HG03060 (cell line): ENCODE measurements at regions not wholly inside any gene's neighbourhood (a gene's known extent, or its start where the extent isn't known, plus 50 kb on each side); places are given as distances from the start of the nearest gene placed in this dataset.
"Not testable (repeated sequence)": the region's sequence is repeated elsewhere in the genome, so short reads cannot be mapped to it uniquely, and the experiment has no call there.

ENCODE experiments used
- ATAC-seq: cut with Tn5 transposase; IDR thresholded peaks from one replicate; pipeline ENCODE4 v1.9.1; 2021; ENCODE audit warnings: low read depth, moderate number of reproducible peaks; ENCODE audit not compliant: unreplicated experiment

DNA sequence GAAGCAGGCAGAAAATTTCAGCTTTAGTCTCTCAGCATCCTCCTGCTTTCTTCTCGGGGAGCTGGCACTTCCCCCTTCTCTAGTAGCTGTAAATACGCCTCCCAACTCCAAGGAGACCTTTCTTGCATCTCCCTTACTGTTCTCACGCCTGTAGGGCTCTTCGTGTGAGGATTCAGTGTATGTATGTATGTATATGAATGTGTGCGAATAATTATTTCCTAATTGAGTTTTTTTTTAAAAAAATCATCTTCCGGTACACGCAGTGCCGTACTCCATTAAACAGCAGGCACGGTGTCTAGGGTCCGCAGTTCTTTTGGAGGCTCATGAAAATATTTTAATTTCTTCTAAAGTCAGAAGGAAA is 85.4 kb downstream of the HFE start:
- ATAC-seq = no peak

DNA sequence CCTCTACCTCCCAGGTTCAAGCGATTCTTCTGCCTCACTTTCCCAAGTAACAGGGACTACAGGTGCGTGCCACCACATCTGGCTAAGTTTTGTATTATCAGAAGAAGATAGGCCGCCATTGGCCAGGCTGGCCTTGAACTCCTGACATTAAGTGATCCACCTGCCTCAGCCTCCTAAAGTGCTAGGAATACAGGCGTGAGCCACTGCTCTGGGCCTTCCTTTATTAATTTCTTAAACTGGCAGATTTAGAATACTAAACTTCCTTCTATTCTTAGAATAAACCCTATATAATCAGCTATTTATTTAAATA is 86.6 kb downstream of the HFE start:
- ATAC-seq = no peak

DNA sequence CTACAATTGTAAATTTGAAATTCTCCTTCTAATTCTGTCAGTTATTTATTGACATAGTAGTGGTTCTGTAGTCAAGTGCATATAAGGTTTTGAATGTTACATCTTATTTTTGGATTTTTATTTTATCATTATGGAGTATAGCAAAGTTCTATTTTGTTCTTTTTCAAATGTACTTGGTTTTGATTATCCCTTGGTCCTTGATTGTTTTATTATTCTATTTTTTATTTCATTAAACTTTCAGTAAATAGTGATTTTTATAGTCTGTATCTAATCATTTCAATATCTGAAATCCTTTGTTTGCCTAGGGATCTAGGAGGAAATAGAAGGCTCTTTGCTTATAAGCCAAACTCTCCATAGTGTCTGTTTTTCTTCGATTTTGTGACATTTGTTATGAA is 87.8 kb downstream of the HFE start:
- no peak for ATAC-seq

DNA sequence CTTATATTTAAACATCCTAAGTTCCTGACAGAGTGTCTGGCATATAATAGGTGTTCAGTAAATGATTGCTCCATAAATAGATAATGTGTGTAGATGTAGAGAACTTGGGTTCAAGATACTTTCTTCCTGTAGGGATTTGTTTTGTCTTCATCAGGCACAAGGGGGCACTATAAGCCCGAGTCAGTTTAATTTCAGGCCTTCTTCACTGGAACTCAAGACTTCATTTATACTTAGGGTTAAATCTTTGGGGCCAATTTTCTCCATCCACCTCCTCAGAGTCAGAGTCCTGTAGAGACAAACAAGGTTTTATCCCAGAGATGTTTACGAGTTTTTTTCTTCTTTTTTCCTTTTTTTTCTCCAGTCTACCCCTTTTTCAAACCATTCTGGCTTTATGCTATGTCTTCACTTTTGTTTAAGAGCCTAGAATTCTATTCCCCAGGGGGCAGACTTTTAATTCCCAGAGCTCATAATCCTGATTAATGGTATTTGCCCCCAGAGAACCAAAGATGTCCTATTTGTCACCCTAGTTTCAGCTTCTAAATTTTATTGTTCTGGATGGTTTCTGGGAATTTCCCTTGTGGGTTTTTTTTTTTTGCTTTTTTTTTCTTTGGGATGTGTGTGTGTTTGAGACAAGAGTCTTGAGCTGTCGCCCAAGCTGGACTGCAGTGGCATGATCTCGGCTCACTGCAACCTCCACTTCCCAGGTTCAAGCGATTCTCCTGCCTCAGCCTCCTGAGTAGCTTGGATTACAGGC is 88.4 kb downstream of the HFE start:
- no peak for ATAC-seq

DNA sequence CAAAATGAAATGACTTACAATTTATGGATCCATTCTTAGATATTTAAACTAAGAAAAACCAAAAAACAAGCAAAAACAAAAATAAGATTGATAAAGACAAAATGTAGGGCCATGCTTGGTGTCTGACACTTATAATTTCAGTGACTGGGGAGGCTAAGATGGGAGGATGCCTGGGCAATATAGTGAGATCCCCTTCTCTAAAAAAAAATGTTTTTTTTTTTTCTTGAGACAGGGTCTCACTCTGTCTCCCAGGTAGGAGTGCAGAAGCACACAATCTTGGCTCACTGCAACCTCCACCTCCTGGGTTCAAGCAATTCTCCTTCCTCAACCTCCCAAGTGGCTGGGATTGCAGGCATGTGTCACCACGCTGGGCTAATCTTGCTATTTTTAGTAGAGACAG is 92.4 kb downstream of the HFE start:
- ATAC-seq = no peak

DNA sequence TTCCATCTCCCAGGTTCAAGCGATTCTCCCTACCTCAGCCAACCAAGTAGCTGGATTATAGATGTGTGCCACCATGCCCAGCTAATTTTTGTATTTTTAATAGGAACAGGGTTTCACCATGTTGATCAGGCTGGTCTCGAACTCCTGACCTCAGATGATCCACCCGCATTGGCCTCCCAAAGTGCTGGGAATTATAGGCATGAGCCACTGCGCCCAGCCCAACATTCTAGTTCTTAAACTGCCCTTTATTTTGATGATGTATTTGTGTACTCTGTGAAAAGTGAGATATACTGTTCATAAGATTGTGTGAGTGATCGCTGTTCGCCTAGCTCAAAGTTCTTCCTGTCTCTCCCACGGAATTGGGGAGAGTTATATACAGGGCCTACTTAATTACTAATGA is 93.1 kb downstream of the HFE start:
- ATAC-seq = no peak

DNA sequence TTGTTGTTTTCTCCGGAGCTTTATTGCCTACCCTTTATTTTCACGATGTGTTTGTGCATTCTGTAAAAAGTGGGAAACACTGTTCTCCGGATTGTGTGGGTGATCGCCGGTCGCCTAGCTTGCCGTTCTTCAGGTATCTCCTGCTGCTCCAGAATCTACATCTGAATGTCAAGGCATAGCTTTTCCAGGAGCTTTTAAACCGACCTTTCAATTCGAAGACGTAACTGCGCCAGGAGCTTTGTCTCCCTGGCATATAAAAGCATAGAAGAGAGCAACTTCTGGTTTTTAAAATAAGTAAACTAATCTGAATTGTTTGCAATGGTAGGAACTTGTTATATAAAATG is 96.0 kb downstream of the HFE start:
- ATAC-seq = no peak

DNA sequence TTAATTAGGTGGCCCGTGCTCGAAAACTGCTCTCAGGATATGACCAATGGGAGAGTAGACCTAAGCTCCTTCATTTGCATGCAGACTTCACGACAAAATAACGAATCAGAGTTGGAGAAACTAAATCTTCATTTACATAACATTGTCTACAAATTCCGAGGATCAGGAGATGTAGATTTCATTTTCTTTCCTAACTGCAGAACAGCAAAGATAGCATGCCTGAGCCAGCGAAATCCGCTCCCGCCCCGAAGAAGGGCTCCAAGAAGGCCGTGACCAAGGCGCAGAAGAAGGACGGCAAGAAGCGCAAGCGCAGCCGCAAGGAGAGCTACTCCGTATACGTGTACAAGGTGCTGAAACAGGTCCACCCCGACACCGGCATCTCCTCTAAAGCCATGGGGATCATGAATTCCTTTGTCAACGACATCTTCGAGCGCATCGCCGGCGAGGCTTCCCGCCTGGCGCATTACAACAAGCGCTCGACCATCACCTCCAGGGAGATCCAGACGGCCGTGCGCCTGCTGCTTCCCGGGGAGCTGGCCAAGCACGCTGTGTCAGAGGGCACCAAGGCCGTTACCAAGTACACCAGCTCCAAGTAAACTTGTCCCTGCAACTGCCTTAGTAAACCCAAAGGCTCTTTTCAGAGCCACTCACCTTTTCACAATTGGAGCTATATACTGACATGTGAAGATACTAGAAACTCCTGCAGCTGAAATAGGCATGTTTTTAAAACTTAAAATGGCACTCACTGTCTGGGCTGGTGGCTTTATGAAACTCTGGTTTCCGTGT is 96.5 kb downstream of the HFE start:
- ATAC-seq = peak; percentile 59

DNA sequence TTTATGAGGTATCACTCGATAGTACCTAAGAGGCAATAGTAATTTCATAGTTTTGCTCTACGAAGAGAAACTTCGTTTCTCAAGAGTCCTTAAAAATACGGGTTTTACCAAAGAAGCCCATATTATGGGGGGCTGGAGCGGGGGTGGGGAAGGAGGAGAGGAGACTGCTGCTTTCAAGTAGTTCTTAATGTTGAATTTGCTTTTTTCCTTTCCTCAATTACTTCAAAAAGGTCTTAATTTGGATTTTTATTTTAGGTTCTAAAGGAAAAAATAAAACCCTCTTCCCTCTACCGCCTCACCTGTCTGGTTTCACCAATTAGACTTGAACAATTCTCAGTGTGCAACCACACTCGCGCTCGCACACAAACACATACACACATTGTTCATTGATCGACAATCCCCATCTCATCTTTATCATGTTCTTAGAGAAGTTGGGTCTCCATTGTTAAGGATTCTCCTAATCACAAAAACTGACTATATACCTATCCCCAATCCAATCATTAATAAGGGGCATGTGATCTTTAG is 97.2 kb downstream of the HFE start:
- no peak for ATAC-seq

DNA sequence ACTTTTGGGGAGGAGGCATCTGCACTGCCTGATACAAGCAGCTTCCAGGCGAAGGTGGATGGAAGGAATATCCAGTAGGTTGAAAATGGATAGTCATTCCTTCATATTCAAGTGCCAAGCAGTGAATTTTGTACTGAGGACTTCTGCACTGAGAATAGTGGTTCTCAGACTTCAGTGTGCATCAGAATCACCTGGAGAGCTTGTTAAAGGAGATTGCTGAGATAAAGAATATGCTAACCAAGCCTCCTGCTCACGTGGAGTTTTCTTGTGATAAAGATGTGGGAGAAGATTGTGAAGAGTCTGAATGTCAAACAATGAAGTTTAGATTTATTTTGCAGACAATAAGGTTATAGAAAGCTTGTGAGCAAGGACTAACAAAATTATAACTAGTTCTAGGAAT is 97.8 kb downstream of the HFE start:
- no peak for ATAC-seq

DNA sequence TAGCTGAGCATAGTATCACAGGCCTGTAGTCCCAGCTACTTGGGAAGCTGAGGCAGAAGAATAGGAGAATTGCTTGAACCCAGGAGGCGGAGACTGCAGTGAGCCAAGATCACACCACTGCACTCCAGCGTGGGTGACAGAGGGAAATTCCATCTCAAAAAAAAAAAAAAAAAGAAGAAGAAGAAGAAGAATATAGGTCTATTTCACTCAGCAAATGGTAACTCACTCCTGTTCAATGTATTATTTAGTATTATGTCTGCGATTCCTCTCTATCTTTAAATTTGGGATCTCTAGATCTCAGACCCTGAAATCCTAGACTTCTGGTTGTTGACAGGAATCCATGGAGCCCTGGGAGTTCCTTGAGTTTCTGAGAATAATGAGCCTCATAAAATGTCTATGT is 98.6 kb downstream of the HFE start:
- no peak for ATAC-seq

DNA sequence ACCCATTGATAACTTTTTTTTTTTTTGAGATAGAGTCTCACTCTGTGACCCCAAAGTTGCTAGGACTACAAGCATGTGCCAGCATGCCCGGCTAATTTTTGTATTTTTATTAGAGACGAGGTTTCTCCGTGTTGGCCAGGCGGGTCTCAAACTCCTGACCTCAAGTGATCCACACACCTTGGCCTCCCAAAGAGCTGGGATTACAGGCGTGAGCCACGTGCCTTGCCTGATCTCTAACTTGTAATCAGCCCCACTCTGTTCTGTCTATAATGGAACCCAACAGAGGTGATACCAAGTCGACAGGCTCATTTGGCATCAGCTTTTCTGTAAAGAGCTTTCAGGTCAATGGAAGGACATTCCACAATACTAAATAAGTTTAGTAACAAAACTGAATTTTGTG is 99.4 kb downstream of the HFE start:
- ATAC-seq = no peak

DNA sequence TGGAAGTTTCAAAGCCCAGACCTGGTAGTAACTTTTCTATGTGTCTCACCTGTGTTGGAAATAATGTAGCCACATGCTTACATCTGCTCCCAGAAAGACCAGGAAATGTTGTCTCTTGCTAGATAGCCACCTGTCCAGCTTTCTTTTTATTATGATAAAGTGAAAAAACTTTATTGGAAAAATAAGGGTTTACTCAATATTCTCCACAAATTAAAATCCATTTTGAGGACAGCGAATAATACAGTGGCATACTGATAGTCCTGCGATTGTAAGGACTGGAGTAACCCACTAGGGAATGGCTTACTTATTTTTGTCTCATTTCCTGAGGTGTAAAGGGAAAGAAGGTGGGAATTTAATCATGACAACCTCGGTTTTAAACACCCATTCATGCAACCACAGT is 100.1 kb downstream of the HFE start:
- no peak for ATAC-seq

DNA sequence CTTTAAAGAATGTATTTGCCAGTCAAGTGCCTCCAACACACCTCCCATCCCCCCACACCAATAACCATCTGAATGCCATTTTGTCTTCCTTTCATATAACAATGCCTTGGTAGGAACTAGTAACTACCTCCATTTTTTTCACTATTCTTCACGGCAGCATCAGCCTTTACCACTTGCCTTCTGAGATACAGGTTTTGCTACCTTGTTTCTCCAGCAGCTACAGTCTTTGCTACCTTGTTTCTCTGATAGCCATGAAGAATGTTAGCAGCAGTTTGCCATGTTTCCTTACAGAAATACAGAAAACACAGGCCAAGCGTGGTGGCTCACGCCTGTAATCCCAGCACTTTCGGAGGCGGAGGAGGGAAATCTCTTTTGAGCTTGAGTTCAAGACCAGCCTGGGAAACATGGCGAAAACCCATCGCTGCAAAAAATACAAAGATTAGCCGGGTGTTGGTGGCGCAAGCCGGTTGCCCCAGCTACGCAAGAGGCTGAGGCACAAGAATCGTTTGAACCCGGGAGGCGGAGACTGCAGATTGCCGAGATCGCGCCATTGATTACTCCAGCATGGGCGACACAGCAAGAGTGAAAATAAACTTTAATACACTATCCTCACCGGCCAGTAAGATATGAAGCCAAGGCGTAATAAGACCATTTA is 100.9 kb downstream of the HFE start:
- ATAC-seq = no peak

DNA sequence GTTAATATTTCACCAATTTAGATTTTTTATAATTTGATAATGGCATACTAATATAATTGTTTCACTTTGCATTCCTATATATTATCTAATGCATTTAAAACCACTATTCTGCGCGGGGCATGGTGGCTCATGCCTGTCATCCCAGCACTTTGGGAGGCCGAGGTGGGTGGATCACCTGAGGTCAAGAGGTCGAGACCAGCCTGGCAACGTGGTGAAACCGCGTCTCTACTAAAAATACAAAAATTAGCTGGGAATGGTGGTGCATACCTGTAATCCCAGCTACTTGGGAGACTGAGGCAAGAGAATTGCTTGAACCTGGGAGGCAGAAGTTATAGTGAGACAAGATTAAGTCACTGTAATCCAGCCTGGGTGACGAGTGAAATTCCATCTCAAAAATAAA is 104.3 kb downstream of the HFE start:
- ATAC-seq = not testable (repeated sequence)

DNA sequence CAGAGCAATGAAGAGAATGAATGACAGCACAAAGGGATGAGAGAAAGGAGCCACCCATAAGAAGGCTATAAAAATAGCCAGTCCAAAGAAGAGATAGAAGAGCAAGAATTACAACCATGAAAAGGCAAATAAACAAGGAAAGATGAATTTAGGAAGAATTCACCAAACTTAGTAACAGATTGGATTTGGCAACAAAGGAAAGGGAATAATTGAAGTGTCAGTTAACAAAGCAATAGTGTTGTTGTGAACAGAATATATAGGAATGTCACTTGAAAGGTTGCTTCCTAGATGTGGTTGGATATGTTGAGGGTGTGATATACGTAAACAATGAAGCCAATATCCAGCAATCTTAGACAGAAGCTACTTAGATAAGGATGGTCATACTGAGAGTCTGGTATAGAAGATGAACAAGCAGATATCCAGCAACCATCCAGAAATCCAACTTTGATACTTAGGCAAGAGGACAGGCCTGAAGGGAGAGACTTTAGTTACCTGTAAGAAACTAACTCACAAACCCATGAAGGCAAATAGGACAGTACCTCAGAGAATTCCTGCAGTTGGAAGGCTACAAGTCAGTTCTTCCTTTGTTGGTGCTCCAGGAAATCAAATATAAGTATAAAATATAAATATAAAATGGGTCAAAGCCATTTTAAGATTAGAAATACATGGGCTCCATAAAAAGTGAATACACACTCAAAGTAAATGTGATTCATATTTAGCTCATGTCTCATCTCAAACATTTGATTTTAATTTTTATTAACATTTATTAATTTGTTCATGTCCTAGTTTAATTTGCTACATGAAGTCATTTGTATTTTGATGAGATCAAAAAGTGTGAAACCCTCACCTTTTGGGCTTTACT is 106.5 kb downstream of the HFE start:
- ATAC-seq = no peak

DNA sequence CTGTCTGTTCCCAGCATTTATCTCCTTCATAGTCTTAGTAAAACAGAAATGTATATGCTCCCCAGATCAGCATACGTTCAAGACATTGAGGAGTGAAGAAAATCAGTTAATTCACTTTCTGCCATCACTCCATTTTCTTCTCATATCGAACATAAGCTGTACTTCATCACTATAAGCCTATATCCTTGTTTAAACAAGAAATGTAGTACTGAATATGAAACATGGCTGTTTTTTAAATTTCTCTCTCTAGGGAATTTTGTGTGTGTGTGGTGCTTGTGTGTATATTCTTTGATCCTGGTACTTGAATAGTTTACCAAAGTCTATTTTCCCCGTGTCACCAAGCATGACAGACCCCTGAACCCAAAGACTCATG is 107.1 kb downstream of the HFE start:
- no peak for ATAC-seq

DNA sequence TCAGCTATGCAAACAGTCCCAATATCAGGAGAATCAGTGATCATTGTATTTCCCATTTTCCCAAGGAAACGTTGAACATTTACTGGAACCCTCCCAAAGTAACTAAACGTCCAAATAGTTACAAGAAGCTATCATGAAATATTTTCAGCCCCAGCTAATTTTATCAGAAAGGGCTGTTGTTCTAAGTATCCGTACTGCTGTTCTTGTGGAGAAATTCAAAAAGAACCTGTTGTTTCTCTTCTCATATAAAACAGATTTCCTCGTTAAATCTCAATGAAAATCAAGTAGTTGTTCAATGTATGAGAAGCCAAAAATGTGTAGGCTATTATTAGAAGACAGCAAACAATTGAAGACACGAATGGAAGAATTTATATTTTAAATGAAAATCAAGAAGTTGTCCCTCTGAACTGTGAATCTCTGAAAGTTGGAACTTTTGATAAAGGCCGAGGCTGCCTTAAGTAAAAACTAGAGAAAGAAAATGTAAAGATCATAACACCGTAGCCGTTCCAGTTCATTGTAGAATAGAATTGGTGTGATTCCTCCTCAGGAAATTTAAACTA is 107.7 kb downstream of the HFE start:
- ATAC-seq = no peak

DNA sequence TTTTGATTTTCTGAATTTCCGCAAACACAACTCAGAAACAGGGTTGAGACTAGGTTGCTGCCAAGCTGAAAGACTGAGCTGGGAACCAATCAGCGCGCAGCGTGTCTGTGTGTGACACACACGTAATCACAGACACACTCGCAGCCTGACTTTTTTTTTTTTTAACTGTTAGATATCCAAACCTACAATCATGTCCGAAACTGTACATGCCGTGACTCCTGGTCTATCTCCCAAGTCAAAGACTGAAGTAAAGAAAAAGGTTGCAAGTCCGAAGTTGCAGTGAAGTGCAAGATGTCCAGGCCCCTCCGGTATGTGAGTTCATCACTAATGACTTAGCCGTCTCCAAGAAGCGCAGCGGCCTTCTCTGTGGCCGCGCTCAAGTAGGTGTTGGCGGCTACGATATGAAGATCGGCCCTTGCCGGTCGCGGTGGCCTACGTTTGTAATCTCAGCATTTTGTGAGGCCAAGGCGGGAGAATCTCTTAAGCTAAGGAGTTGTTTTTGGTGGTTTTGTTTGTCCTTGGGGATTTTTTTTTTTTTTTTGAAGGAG is 108.2 kb downstream of the HFE start:
- no peak for ATAC-seq
